OCI-LY7 (cell line): ENCODE measurements at regions not wholly inside any gene's neighbourhood (a gene's known extent, or its start where the extent isn't known, plus 50 kb on each side); places are given as distances from the start of the nearest gene placed in this dataset.

Source experiments
- BruUV-seq: library from RNA; stranded (reverse); fragments of 400-500 nt; replicated peaks from 2 replicates; lab custom pipeline; 2021; lab: Mats Ljungman, UMichigan
- CTCF ChIA-PET: fragments of 300-600 bp; sonication (Branson Sonifier 250); formaldehyde crosslinking; loops from one replicate; lab custom pipeline; 2022; ENCODE audit warnings: antibody characterized with exemption; ENCODE audit not compliant: unreplicated experiment; lab: Charles Lee
- POLR2A ChIA-PET: fragments of 300-600 bp; sonication (Branson Sonifier 250); formaldehyde crosslinking; loops from one replicate; lab custom pipeline; 2022; ENCODE audit warnings: antibody characterized with exemption; lab: Charles Lee
- DNase-seq: peaks from one replicate; pipeline ENCODE4 v3.0.0-alpha.2; 2015; ENCODE audit warnings: low spot score
- H2AFZ ChIP-seq: fragments of 200-600 bp; sonication (generic), shearing (Covaris generic); 2 replicates; pipeline ENCODE4 v1.6.1; 2014; ENCODE audit warnings: mild to moderate bottlenecking, antibody characterized with exemption, low read length, moderate library complexity
- H3K27ac ChIP-seq: fragments of 200-600 bp; sonication (generic); 2 replicates; pipeline ENCODE4 v1.5.1; 2014; ENCODE audit warnings: mixed run types, low read depth, mild to moderate bottlenecking, moderate library complexity, low read length, inconsistent platforms; ENCODE audit not compliant: poor library complexity, severe bottlenecking
- H3K36me3 ChIP-seq: fragments of 200-600 bp; sonication (generic); 2 replicates; pipeline ENCODE4 v1.6.1; 2014; ENCODE audit warnings: mild to moderate bottlenecking, antibody characterized with exemption, low read length, moderate library complexity, mixed read lengths; ENCODE audit not compliant: insufficient read depth
- H3K4me1 ChIP-seq: fragments of 200-600 bp; sonication (generic); 2 replicates; pipeline ENCODE4 v1.5.1; 2014; ENCODE audit warnings: mild to moderate bottlenecking, low read length; ENCODE audit not compliant: insufficient read depth, poor library complexity, severe bottlenecking
- H3K4me2 ChIP-seq: fragments of 200-600 bp; sonication (generic); 2 replicates; pipeline ENCODE4 v1.6.1; 2014; ENCODE audit warnings: mild to moderate bottlenecking, low read length
- H3K4me3 ChIP-seq: fragments of 200-600 bp; sonication (generic); 2 replicates; pipeline ENCODE4 v1.5.1; 2014; ENCODE audit warnings: mild to moderate bottlenecking, low read depth, low read length; ENCODE audit not compliant: poor library complexity, severe bottlenecking
- H3K79me2 ChIP-seq: fragments of 200-600 bp; sonication (generic); 2 replicates; pipeline ENCODE4 v1.6.1; 2016; ENCODE audit warnings: low read depth, mild to moderate bottlenecking, low read length, moderate library complexity, mixed read lengths; ENCODE audit not compliant: insufficient read depth
- H3K9me2 ChIP-seq: fragments of 200-600 bp; sonication (generic); 2 replicates; pipeline ENCODE4 v1.6.1; 2016; ENCODE audit warnings: mild to moderate bottlenecking, low read length, mixed read lengths; ENCODE audit not compliant: insufficient read depth
- H3K9me3 ChIP-seq: fragments of 200-600 bp; sonication (generic); 2 replicates; pipeline ENCODE4 v1.6.1; 2014; ENCODE audit warnings: mild to moderate bottlenecking, mixed run types, low read length, mixed read lengths
- H4K20me1 ChIP-seq: fragments of 200-600 bp; sonication (generic); 2 replicates; pipeline ENCODE4 v1.6.1; 2014; ENCODE audit warnings: mild to moderate bottlenecking, antibody characterized with exemption, low read length, moderate library complexity, mixed read lengths; ENCODE audit not compliant: insufficient read depth
- CTCF ChIP-seq: fragments of 200-600 bp; sonication (generic); conservative IDR thresholded peaks from 2 replicates; pipeline ENCODE4 v1.5.1; 2014; ENCODE audit warnings: mild to moderate bottlenecking, antibody characterized with exemption, low read length, moderate library complexity, mixed read lengths
- EZH2phosphoT487 ChIP-seq: fragments of 200-600 bp; sonication (generic); IDR thresholded peaks from 2 replicates; pipeline ENCODE4 v1.6.1; 2018; ENCODE audit warnings: low read depth, borderline replicate concordance, mild to moderate bottlenecking, mixed run types, antibody characterized with exemption, low read length, moderate library complexity, mixed read lengths
- intact Hi-C: fragments of 100-400 bp; cut with micrococcal nuclease; formaldehyde crosslinking; loops from one replicate; pipeline ENCODE4 v1.10.0; 2022; ENCODE audit not compliant: unreplicated experiment

- Histone ChIP-seq H3K36me3 (no peaks in the 10 kb centered on the region), H3K27ac (no peak overlapping the region), H3K4me2 (no peak overlapping the region), H2AFZ (no peak overlapping the region), H3K4me3 (no peak overlapping the region), H3K9me2 (no peaks in the 10 kb centered on the region), H4K20me1 (no peaks in the 10 kb centered on the region), H3K4me1 (no peaks in the 10 kb centered on the region), H3K9me3 (no peaks in the 10 kb centered on the region), H3K79me2 (no peaks in the 10 kb centered on the region)
- CTCF ChIA-PET, result no interaction called here
- intact Hi-C loops, result no loop called here
- no TSS peak for BruUV-seq
- TF ChIP-seq CTCF, result no peak
- no peak for TF ChIP-seq EZH2phosphoT487
- POLR2A ChIA-PET, result no interaction called here
- no peak for DNase-seq
Observed at GRCh38 chr19:34601071-34601470, 75.9 kb downstream of the SCGB2B2 start.

- ChIA-PET CTCF (no interaction called here), POLR2A (no interaction called here)
- Histone ChIP-seq H3K36me3 (no peaks in the 10 kb centered on the region), H3K27ac (no peak overlapping the region), H4K20me1 (no peaks in the 10 kb centered on the region), H3K9me3 (no peaks in the 10 kb centered on the region), H3K9me2 (no peaks in the 10 kb centered on the region), H3K79me2 (no peaks in the 10 kb centered on the region), H3K4me1 (no peaks in the 10 kb centered on the region), H3K4me2 (no peak overlapping the region), H3K4me3 (no peak overlapping the region), H2AFZ (no peak overlapping the region)
- no peak for TF ChIP-seq CTCF
- no peak for TF ChIP-seq EZH2phosphoT487
- no TSS peak for BruUV-seq
- intact Hi-C loops, result no loop called here
- DNase-seq, result no peak
Observed at GRCh38 chr19:34600366-34600765, 76.6 kb downstream of the SCGB2B2 start.

- ChIA-PET CTCF (no interaction called here), POLR2A (no interaction called here)
- H3K79me2 ChIP-seq, result no peaks in the 10 kb centered on the region
- intact Hi-C loops, result no loop called here
- no peak overlapping the region for H2AFZ ChIP-seq
- no peaks in the 10 kb centered on the region for H3K4me1 ChIP-seq
- BruUV-seq, result no TSS peak
- no peaks in the 10 kb centered on the region for H3K9me3 ChIP-seq
- no peak overlapping the region for H3K4me3 ChIP-seq
- H3K27ac ChIP-seq, result no peak overlapping the region
- H3K36me3 ChIP-seq, result no peaks in the 10 kb centered on the region
- no peaks in the 10 kb centered on the region for H4K20me1 ChIP-seq
- no peak overlapping the region for H3K4me2 ChIP-seq
- DNase-seq, result no peak
- no peaks in the 10 kb centered on the region for H3K9me2 ChIP-seq
- TF ChIP-seq EZH2phosphoT487 (no peak), CTCF (no peak)
Observed at GRCh38 chr19:34598217-34599155, 78.5 kb downstream of the SCGB2B2 start.
